Right lobe of liver (tissue), 6 donors: ENCODE measurements at regions not wholly inside any gene's neighbourhood (a gene's known extent, or its start where the extent isn't known, plus 50 kb on each side); places are given as distances from the start of the nearest gene placed in this dataset.

ENCODE experiments used
- ATAC-seq, 4 donors: fragments of 200-7000 bp; cut with Tn5 transposase; one replicate each; pipeline ENCODE4 v1.9.1; 2020; ENCODE audit warnings: mild to moderate bottlenecking in 4 of 4, moderate library complexity in 4 of 4
- DNase-seq, 3 donors: peaks; one replicate each; pipeline ENCODE4 v3.0.0-alpha.2; 2020
- H3K27ac ChIP-seq, 3 donors: fragments of 200-600 bp; one replicate each; pipeline ENCODE4 v1.8.0; 2022
- H3K27me3 ChIP-seq, 2 donors: fragments of 200-600 bp; one replicate each; pipeline ENCODE4 v1.8.0; 2022
- H3K36me3 ChIP-seq, 4 donors: fragments of 200-600 bp; sonication (generic) in 1 of 4; one replicate each; pipeline versions ENCODE4 v1.5.1 to v1.8.0; 2017 to 2022; ENCODE audit warnings: control low read depth in 1 of 4
- H3K4me1 ChIP-seq, 4 donors: fragments of 200-600 bp; sonication (generic) in 1 of 4; one replicate each; pipeline versions ENCODE4 v1.5.1 to v1.8.0; 2017 to 2022; ENCODE audit warnings: control low read depth in 1 of 4
- H3K4me3 ChIP-seq, 3 donors: fragments of 200-600 bp; one replicate each; pipeline ENCODE4 v1.8.0; 2022
- H3K9me3 ChIP-seq, 4 donors: fragments of 200-600 bp; sonication (generic) in 1 of 4; one replicate each; pipeline versions ENCODE4 v1.5.1 to v1.8.0; 2017 to 2022; ENCODE audit warnings: control low read depth in 1 of 4
- CTCF ChIP-seq, 4 donors: fragments of 200-600 bp in 3 of 4; fragments of 450-650 bp in 1 of 4; IDR thresholded peaks; one replicate each; pipeline versions ENCODE4 v1.5.1 to v1.8.0; 2016 to 2022; ENCODE audit warnings: antibody characterized with exemption in 4 of 4, mild to moderate bottlenecking in 2 of 4
- POLR2A ChIP-seq: fragments of 450-650 bp; IDR thresholded peaks from one replicate; pipeline ENCODE4 v1.6.1; 2017; ENCODE audit warnings: antibody characterized with exemption, mild to moderate bottlenecking
- WGBS: methylation state at CpG from one replicate; pipeline ENCODE4 v1.1.6; 2018; ENCODE audit warnings: low coverage, low lambda C conversion rate; ENCODE audit not compliant: insufficient coverage; ENCODE audit errors: missing lambda C conversion rate; 5-methylcytosine and 5-hydroxymethylcytosine counted together
- intact Hi-C, 2 donors: fragments of 100-400 bp; cut with DNase I; formaldehyde crosslinking; loops; one replicate each; pipeline versions ENCODE4 v1.11.2 to v1.14.1; 2022
- donor health status: DM: no; HTN: yes; CAD: no.
- donor health status: DM: no; HTN: no; CAD: no.
- donor health status: DM: no; HTN: no; CAD: no.
- donor health status: DM: no; HTN: yes; CAD: no.
- donor health status: DM: no; HTN: yes; CAD: no.

- no peak for ATAC-seq
- H3K27me3 ChIP-seq, result no peaks in the 10 kb centered on the region
- WGBS, result 64% methylated on average over 3 of the region's 3 CpGs
These were observed 331.2 kb upstream of the C16orf82 start for GRCh38 chr16:26735521-26735920.

GRCh38 chr16:26736084-26736483 is 330.6 kb upstream of the C16orf82 start:
- no peaks in the 10 kb centered on the region for H3K9me3 ChIP-seq
- WGBS, result 46% methylated on average over 4 of the region's 4 CpGs
- TF ChIP-seq POLR2A (no peak), CTCF (IDR thresholded peaks at IDR 0.05) (no peak)
- H3K27ac ChIP-seq, result no peak overlapping the region
- no peak overlapping the region for H3K4me3 ChIP-seq
- H3K27me3 ChIP-seq, result no peaks in the 10 kb centered on the region
- H3K4me1 ChIP-seq, result no peaks in the 10 kb centered on the region
- intact Hi-C loops, result no loop called here
- ATAC-seq, result no peak
- H3K36me3 ChIP-seq, result no peaks in the 10 kb centered on the region
- no peak for DNase-seq

More at GRCh38 chr16:26735521-26735920, 331.2 kb upstream of the C16orf82 start:
- intact Hi-C loops, result no loop called here
- Histone ChIP-seq H3K36me3 (no peaks in the 10 kb centered on the region), H3K4me3 (no peak overlapping the region), H3K9me3 (no peaks in the 10 kb centered on the region), H3K27ac (no peak overlapping the region), H3K4me1 (no peaks in the 10 kb centered on the region)
- TF ChIP-seq CTCF (IDR thresholded peaks at IDR 0.05) (no peak), POLR2A (no peak)
- no peak for DNase-seq

DNA sequence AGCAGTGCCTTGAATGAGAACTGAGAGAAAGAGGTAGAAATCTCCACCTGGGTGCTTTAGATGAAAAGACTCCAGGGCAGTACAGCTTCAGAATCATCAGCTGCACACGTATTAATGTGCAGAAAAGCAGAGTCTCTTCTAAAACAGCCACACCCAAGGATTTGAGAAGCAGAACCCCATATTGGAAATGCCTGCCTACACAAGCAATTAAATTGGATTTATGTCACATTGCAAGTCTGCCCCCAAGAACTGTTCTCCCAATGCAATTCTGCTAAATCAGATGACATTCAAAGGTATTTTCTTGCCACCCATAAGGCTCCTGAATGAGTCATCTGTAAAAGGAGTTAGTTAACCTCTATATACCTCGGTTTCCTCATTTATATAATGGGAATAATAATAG is 326.0 kb upstream of the C16orf82 start:
- no peak overlapping the region for H3K27ac ChIP-seq
- H3K4me3 ChIP-seq, result no peak overlapping the region
- no peaks in the 10 kb centered on the region for H3K27me3 ChIP-seq
- no peak for DNase-seq
- no peaks in the 10 kb centered on the region for H3K36me3 ChIP-seq
- no peaks in the 10 kb centered on the region for H3K9me3 ChIP-seq
- no peak for ATAC-seq
- H3K4me1 ChIP-seq, result no peaks in the 10 kb centered on the region
- no peak for TF ChIP-seq CTCF (IDR thresholded peaks at IDR 0.05)
- no peak for TF ChIP-seq POLR2A
- WGBS, result 45% methylated on average over 2 of the region's 2 CpGs
- intact Hi-C loops, result no loop called here

DNA sequence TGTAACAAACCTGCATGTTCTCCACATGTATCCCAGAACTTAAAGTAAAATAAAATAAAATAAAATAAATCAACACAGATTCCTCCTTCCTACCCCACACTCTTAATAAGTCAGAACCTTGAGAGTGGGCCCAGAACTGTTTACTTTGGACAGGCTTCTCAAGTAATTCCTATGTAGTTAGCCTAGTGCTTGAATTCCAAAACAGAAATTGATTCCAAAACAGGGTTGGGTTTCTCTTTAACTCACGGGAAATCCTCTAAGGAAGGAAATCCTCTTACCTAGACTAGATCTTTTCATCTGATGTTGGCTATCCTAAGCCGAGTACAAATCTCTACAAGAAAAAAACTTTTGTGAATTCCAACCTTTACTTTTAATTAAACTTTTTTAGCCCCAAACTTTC is 324.7 kb upstream of the C16orf82 start:
- ATAC-seq, result no peak
- H3K27ac ChIP-seq, result no peak overlapping the region
- 11% methylated on average over 2 of the region's 2 CpGs for WGBS
- TF ChIP-seq CTCF (IDR thresholded peaks at IDR 0.05) (no peak), POLR2A (no peak)
- H3K4me1 ChIP-seq, result no peaks in the 10 kb centered on the region
- H3K36me3 ChIP-seq, result no peaks in the 10 kb centered on the region
- H3K9me3 ChIP-seq, result no peaks in the 10 kb centered on the region
- intact Hi-C loops, result no loop called here
- no peaks in the 10 kb centered on the region for H3K27me3 ChIP-seq
- no peak overlapping the region for H3K4me3 ChIP-seq
- no peak for DNase-seq

DNA sequence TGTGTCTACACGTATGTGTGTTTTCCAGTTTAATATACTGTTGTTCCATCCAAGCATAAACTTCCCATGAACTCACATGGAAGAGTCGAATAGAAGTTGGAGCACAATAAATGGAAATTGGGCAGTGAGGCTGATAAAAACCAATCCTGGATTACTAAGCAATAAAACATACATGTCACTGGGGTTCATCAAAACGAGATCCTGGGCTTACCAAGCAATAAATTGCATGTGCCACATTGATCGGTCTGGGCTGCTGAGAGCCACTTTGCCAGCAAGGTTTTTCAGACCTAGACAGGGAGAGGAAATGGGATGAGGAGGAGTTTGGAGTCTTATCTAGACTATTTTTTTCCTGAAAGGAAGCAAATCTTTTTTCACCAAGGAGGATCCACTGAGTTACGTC is 322.3 kb upstream of the C16orf82 start:
- TF ChIP-seq POLR2A (no peak), CTCF (IDR thresholded peaks at IDR 0.05) (no peak)
- no peak for ATAC-seq

More for the DNA sequence above, 322.3 kb upstream of the C16orf82 start:
- Histone ChIP-seq H3K4me1 (no peaks in the 10 kb centered on the region), H3K9me3 (no peaks in the 10 kb centered on the region), H3K27ac (no peak overlapping the region), H3K4me3 (no peak overlapping the region), H3K36me3 (no peaks in the 10 kb centered on the region), H3K27me3 (no peaks in the 10 kb centered on the region)
- DNase-seq, result no peak
- intact Hi-C loops, result no loop called here
- WGBS, result 21% methylated on average over 5 of the region's 5 CpGs
